MM.1S (cell line): ENCODE measurements at regions not wholly inside any gene's neighbourhood (a gene's known extent, or its start where the extent isn't known, plus 50 kb on each side); places are given as distances from the start of the nearest gene placed in this dataset.

ENCODE experiments used
- EZH2 ChIP-seq: fragments of 300-600 bp; sonication (generic); optimal IDR thresholded peaks from 2 replicates; pipeline ENCODE3; 2017; ENCODE audit warnings: low read depth, mild to moderate bottlenecking, antibody characterized with exemption, low read length, mixed read lengths
- EZH2phosphoT487 ChIP-seq: fragments of 300-600 bp; sonication (generic); IDR thresholded peaks from 2 replicates; pipeline ENCODE4 v1.6.1; 2018; ENCODE audit warnings: antibody characterized with exemption, low read length
- TF ChIP-seq, protein P1 (sequence below): fragments of 300-600 bp; sonication (generic); IDR thresholded peaks from 2 replicates; pipeline ENCODE4 v1.5.1; 2016; ENCODE audit warnings: antibody characterized with exemption, low read length, mixed read lengths

DNA sequence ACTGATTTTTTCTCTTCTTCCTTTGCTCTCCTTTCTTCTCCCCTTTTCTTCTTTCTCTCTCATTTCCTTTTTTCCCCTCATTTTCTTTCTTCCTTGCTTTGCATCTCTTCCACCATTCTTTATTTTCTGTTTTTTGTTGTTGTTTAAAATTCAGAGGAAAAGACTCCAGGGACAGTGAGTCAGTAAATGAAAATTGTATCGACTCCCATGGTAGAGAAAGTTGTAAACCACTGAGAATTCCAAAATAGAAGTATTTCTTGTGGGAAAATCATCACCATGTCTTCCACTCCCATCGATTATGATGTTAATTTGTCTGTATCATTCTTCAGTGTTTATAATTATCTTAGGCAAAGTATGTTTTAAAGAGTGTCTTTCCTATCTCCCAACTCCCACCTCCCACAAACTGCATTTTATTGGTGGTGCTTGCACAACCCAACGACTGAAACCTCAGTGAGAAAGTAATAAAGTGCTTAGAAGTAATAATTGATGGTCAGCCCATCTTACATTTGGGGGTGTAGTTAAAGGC, 134.3 kb downstream of the IRS1 start:
- TF ChIP-seq, protein P1, sequence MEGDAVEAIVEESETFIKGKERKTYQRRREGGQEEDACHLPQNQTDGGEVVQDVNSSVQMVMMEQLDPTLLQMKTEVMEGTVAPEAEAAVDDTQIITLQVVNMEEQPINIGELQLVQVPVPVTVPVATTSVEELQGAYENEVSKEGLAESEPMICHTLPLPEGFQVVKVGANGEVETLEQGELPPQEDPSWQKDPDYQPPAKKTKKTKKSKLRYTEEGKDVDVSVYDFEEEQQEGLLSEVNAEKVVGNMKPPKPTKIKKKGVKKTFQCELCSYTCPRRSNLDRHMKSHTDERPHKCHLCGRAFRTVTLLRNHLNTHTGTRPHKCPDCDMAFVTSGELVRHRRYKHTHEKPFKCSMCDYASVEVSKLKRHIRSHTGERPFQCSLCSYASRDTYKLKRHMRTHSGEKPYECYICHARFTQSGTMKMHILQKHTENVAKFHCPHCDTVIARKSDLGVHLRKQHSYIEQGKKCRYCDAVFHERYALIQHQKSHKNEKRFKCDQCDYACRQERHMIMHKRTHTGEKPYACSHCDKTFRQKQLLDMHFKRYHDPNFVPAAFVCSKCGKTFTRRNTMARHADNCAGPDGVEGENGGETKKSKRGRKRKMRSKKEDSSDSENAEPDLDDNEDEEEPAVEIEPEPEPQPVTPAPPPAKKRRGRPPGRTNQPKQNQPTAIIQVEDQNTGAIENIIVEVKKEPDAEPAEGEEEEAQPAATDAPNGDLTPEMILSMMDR: no peak
- TF ChIP-seq EZH2phosphoT487 (no peak), EZH2 (no peak)
